HUES48 (cell line): ENCODE measurements at regions not wholly inside any gene's neighbourhood (a gene's known extent, or its start where the extent isn't known, plus 50 kb on each side); places are given as distances from the start of the nearest gene placed in this dataset.
A peak's percentile ranks its signal among the peaks of the same experiment; 100 is the strongest.

Source experiments
- H3K27ac ChIP-seq: one replicate; pipeline ENCODE4 v1.7.0; 2013; ENCODE audit warnings: low read depth, low read length, inconsistent platforms
- H3K27me3 ChIP-seq: 2 replicates; pipeline ENCODE4 v1.6.1; 2013; ENCODE audit warnings: mild to moderate bottlenecking, low read length; ENCODE audit not compliant: control insufficient read depth, insufficient read depth
- H3K36me3 ChIP-seq: 2 replicates; pipeline ENCODE4 v1.6.1; 2013; ENCODE audit warnings: low read length; ENCODE audit not compliant: control insufficient read depth, insufficient read depth
- H3K4me1 ChIP-seq: 2 replicates; pipeline ENCODE4 v1.6.1; 2013; ENCODE audit warnings: mild to moderate bottlenecking, low read length; ENCODE audit not compliant: control insufficient read depth, insufficient read depth
- H3K4me3 ChIP-seq: 2 replicates; pipeline ENCODE4 v1.5.1; 2013; ENCODE audit warnings: mild to moderate bottlenecking, low read depth, low read length
- H3K9ac ChIP-seq: 2 replicates; pipeline ENCODE4 v1.6.1; 2013; ENCODE audit warnings: mild to moderate bottlenecking, low read depth, low read length, moderate library complexity
- H3K9me3 ChIP-seq: 2 replicates; pipeline ENCODE4 v1.6.1; 2013; ENCODE audit warnings: low read length; ENCODE audit not compliant: control insufficient read depth, insufficient read depth

GRCh38 chr11:91794146-91794545, 430.5 kb upstream of the FAT3 start:
- no peaks in the 10 kb centered on the region for H3K4me1 ChIP-seq
- H3K36me3 ChIP-seq, result no peaks in the 10 kb centered on the region
- no peak overlapping the region for H3K9ac ChIP-seq
- H3K27me3 ChIP-seq, result no peaks in the 10 kb centered on the region
- no peak overlapping the region for H3K27ac ChIP-seq
- H3K4me3 ChIP-seq, result no peak overlapping the region
- H3K9me3 ChIP-seq, result no peaks in the 10 kb centered on the region

GRCh38 chr11:91792779-91793262, 431.8 kb upstream of the FAT3 start:
- no peak overlapping the region for H3K9ac ChIP-seq

GRCh38 chr11:91791171-91791468, 433.5 kb upstream of the FAT3 start:
- Histone ChIP-seq H3K27ac (no peak overlapping the region), H3K9me3 (no peaks in the 10 kb centered on the region), H3K27me3 (no peaks in the 10 kb centered on the region), H3K36me3 (no peaks in the 10 kb centered on the region), H3K9ac (no peak overlapping the region), H3K4me1 (no peaks in the 10 kb centered on the region), H3K4me3 (no peak overlapping the region)

More at GRCh38 chr11:91792779-91793262, 431.8 kb upstream of the FAT3 start:
- no peaks in the 10 kb centered on the region for H3K27me3 ChIP-seq
- H3K27ac ChIP-seq, result peak overlapping the region; percentile 32
- H3K4me3 ChIP-seq, result no peak overlapping the region
- no peaks in the 10 kb centered on the region for H3K9me3 ChIP-seq
- H3K4me1 ChIP-seq, result no peaks in the 10 kb centered on the region
- no peaks in the 10 kb centered on the region for H3K36me3 ChIP-seq

- no peaks in the 10 kb centered on the region for H3K36me3 ChIP-seq
- H3K27ac ChIP-seq, result no peak overlapping the region
- no peak overlapping the region for H3K9ac ChIP-seq
- H3K9me3 ChIP-seq, result no peaks in the 10 kb centered on the region
- no peaks in the 10 kb centered on the region for H3K4me1 ChIP-seq
- no peaks in the 10 kb centered on the region for H3K27me3 ChIP-seq
- no peak overlapping the region for H3K4me3 ChIP-seq
Observed at GRCh38 chr11:91790346-91791170, 434.1 kb upstream of the FAT3 start.

GRCh38 chr11:91788764-91789163, 435.9 kb upstream of the FAT3 start:
- Histone ChIP-seq H3K9me3 (no peaks in the 10 kb centered on the region; the same call in 1 of the 2 replicates), H3K4me3 (no peak overlapping the region), H3K36me3 (no peaks in the 10 kb centered on the region), H3K9ac (no peak overlapping the region), H3K27me3 (no peaks in the 10 kb centered on the region), H3K27ac (no peak overlapping the region), H3K4me1 (no peaks in the 10 kb centered on the region)

GRCh38 chr11:91786097-91786496, 438.5 kb upstream of the FAT3 start:
- H3K9me3 ChIP-seq, result no peaks in the 10 kb centered on the region; the same call in none of the 2 replicates
- no peaks in the 10 kb centered on the region for H3K27me3 ChIP-seq
- no peaks in the 10 kb centered on the region for H3K4me1 ChIP-seq
- H3K36me3 ChIP-seq, result no peaks in the 10 kb centered on the region
- no peak overlapping the region for H3K9ac ChIP-seq
- H3K4me3 ChIP-seq, result no peak overlapping the region
- no peak overlapping the region for H3K27ac ChIP-seq

- H3K4me3 ChIP-seq, result no peak overlapping the region
- no peak overlapping the region for H3K27ac ChIP-seq
- no peaks in the 10 kb centered on the region for H3K4me1 ChIP-seq
- no peaks in the 10 kb centered on the region; the same call in none of the 2 replicates for H3K9me3 ChIP-seq
- H3K9ac ChIP-seq, result no peak overlapping the region
- no peaks in the 10 kb centered on the region for H3K36me3 ChIP-seq
- H3K27me3 ChIP-seq, result no peaks in the 10 kb centered on the region
Observed at GRCh38 chr11:91783173-91783572, 441.4 kb upstream of the FAT3 start.

GRCh38 chr11:91778758-91779157, 445.9 kb upstream of the FAT3 start:
- Histone ChIP-seq H3K9me3 (no peaks in the 10 kb centered on the region; the same call in none of the 2 replicates), H3K4me3 (no peak overlapping the region), H3K4me1 (no peaks in the 10 kb centered on the region), H3K9ac (no peak overlapping the region), H3K36me3 (no peaks in the 10 kb centered on the region), H3K27ac (no peak overlapping the region), H3K27me3 (no peaks in the 10 kb centered on the region)

GRCh38 chr11:91776655-91777054, 448.0 kb upstream of the FAT3 start:
- no peak overlapping the region for H3K4me3 ChIP-seq
- H3K4me1 ChIP-seq, result no peaks in the 10 kb centered on the region
- no peaks in the 10 kb centered on the region for H3K9me3 ChIP-seq
- no peak overlapping the region for H3K27ac ChIP-seq
- no peaks in the 10 kb centered on the region for H3K27me3 ChIP-seq
- no peak overlapping the region for H3K9ac ChIP-seq
- H3K36me3 ChIP-seq, result no peaks in the 10 kb centered on the region

GRCh38 chr11:91773090-91773489, 451.5 kb upstream of the FAT3 start:
- no peak overlapping the region for H3K9ac ChIP-seq
- no peaks in the 10 kb centered on the region for H3K36me3 ChIP-seq
- H3K9me3 ChIP-seq, result no peaks in the 10 kb centered on the region
- H3K27me3 ChIP-seq, result no peaks in the 10 kb centered on the region
- no peak overlapping the region for H3K27ac ChIP-seq
- H3K4me3 ChIP-seq, result no peak overlapping the region
- H3K4me1 ChIP-seq, result no peaks in the 10 kb centered on the region

- Histone ChIP-seq H3K9me3 (no peaks in the 10 kb centered on the region), H3K27me3 (no peaks in the 10 kb centered on the region), H3K4me1 (no peaks in the 10 kb centered on the region), H3K27ac (no peak overlapping the region), H3K36me3 (no peaks in the 10 kb centered on the region), H3K9ac (no peak overlapping the region), H3K4me3 (no peak overlapping the region)
Observed at GRCh38 chr11:91771961-91772360, 452.7 kb upstream of the FAT3 start.
